HG03460 (cell line): ENCODE measurements at regions not wholly inside any gene's neighbourhood (a gene's known extent, or its start where the extent isn't known, plus 50 kb on each side); places are given as distances from the start of the nearest gene placed in this dataset.

Source experiments
- ATAC-seq: cut with Tn5 transposase; IDR thresholded peaks from one replicate; pipeline ENCODE4 v1.9.1; 2021; ENCODE audit not compliant: unreplicated experiment

DNA sequence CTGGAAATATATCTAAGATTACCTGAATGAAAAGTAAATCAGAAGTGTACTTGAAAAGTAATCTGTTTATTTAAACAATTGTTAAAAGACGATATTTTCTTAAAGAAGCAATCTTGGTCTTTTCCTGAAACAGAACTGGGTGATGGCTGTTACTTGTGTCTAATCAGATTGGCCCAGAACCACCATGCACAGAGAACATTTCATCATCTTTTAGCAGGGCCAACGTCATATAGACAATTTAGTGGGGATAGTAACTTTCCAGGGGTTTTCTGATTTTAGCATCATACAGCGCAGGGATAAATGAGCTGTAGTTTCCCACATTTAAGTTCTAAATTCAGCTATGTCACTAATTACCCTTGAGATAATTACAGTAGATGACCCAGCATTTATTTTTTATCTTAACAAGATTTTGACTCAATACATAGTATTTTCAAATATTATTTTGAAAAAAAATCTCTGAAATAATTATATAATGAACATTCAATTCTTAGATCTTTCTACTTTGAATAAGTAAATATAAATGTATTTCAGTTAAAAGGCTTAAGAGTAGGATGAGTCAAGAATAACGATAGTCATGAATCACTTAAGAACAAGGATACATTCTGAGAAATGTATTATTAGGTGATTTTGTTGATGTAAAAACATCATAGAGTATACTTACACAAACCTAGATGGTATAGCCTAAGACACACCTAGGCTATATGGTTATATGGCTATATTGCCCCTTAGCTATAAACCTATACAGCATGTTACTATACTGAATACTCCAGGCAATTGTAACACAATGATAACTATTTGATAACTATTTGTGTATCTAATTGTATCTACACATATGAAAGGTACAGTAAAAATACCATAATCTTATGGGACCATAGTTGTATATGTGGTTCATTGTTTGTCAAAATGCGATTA lies 103.8 kb upstream of the MME start:
- no peak for ATAC-seq

DNA sequence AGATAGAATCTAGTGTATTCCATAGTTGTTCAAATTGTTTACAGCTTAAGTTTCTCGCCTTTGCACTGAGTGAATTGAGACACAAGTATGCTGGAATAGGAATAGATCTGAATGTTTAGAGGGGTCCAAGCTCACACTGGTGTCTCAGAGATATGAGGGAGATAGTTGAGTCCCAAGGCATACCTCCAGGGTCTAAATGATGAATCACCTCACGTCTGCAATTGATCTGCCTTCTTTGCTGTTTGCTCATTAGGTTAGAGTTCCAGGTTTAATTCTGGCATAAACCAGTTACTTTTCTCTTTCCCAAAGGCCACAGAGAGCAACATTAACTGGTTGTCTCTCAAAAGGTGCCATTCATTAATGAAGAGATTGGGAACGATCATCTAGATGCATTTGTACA lies 106.3 kb upstream of the MME start:
- ATAC-seq = no peak

DNA sequence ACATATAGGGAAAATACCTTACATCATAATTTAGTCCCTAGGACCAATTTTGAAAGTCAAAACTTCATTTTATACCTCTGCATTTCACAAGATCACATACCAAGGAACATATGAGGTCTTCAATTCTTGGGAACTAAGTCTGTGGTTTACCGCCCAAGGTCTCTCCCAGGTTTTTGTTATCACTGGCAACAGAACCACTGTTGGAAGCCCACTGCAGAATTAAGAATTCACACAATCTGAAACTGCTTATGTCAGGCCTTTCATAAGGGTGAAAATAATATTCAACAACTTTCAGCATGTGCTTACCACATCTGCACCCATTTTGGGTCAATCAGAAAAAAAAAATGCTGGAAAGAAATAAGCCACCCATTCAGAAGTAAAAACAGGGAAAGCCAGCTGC lies 107.2 kb upstream of the MME start:
- no peak for ATAC-seq

DNA sequence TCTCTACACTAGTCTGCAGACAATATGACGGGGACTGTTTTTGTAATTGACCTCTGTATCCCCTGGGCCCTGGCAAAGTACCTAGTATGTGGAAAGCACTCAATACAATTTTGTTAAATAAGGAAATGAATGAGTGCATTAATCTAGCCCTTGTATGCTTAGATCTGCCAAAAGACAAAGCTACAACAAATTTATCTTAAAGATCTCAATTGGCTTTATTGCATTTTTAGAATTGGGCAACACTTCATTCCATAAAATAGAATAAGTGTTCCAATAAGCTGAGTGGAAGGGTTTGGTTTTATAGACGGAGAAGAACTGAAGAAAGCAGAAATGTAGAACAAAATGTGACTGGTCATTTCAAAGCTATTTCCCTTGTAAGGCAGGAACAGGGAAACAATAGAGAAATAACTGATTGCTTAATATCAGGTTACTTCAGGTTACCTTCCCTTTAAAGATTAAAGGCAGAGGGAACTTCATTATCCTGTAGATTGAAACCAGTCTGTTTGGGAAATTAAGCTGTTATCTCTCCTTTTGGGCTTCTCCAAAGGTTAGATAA lies 108.3 kb upstream of the MME start:
- ATAC-seq = no peak

DNA sequence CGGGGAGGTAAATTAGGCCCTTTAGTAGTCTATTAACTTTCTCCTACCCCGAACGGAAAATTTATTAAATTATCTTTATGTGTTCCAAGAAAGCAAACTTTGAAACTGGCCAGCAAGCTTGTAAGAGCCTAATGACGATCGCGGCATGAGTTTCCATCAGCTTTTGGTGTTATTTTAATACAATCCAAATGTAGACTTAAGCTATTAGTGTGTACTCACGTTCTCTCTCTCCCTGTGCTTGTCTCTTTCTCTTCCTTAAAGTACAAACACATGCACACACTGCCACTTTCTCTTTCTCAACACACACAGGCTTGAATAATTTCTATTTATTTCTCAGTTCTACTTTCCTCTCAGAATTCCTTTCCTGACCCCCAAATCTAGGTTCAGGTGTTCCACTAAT lies 108.8 kb upstream of the MME start:
- no peak for ATAC-seq

DNA sequence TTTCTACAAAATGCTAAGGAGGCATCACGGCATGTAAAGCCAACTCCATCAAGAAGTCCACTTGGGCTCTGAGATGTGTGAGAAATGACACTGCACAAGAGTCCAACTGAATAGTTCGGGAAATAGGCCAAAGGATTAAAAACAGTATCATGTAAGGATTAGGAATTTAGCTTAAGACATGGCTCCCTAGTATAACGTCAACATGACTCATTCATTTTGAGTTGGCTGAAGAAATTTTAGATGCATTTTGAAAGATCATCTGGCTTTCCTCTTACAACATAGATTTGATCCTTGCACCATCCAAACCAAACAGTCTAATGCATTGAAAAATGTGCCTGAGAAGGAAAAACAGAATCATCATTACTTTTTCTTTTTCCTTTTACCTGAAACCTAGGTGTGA lies 109.3 kb upstream of the MME start:
- ATAC-seq = no peak

DNA sequence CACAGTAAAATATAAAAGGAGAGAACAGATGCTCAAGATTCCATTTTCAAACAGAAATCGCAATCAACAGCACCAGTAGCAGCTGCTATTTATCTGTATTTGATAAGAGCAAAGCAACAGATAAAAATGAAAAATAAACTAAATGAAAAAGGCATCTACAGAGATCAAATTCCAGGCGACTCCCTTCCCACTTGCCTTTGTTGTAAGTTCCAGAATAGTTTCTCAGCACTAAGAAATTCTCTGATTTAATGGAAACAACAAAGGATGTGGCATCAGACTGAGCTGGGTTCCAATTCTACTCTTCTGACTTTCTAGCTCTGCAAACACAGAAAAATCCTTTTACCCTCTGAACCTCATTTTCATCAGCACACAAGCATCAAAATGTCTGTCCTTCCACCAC lies 110.8 kb upstream of the MME start:
- no peak for ATAC-seq

DNA sequence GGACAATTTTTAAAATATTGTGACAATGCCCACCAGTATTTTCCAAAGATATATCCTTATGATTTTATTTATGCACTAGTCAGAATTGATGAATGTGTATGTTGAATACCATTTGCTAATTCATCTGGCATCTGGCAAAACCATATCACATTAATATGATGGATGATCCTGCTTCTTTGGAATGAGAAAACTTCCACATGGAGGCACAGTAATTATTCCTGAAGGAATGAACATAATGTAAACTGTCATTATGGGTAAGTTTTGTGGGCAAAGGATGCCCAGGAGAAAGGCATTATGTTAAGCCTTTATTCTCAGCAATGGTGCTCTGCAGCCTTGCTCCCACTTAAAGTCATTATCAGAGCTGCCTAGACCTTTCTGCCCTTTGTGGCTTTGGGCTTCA lies 113.0 kb upstream of the MME start:
- ATAC-seq = no peak

DNA sequence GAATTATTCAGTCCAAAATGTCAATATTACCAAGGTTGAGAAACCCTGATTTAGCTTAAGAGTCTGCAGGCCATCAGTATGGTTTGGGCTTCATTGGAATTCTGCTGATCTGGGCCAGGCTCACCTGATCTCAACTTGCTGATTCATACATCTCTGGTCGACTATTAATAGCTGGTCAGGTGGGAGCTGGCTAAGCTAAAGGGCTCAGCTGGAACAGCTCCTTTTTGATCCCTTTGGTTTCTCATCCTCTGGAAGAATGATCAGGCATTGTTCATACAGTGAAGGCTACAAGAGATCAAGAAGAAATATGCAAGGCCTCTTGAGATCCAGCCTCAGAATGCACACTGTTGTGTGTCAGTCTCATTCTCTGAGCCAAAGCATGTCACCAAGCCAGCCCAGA lies 123.3 kb upstream of the MME start:
- ATAC-seq = no peak

DNA sequence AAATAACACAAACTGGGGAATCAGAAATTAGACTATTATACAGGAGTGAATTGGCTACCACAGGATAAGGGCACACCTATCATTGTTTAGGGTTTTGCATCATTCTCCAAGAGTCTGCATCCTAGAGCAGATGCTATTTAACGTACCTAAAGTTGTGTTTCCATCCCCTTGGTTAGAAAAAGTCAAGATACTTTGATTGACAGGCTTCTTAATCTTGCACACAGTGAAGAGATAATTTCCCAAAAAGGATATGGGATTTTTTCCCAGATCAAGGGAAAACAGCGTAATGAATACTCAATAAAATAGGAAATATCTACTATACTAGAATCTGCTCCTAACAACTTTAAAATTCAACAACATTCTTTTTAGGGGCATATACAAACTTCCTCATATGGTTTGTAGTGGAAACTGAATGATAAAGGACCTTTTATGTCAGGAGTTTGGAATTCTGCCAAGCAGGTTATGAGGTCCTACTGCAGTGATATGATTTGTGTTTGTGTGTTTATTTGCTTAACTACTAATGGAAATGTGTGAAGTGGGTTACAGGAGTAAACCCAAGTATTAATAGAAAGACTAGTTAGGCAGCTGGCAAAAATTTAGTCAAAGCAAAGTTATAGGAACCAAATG lies 124.1 kb upstream of the MME start:
- no peak for ATAC-seq

DNA sequence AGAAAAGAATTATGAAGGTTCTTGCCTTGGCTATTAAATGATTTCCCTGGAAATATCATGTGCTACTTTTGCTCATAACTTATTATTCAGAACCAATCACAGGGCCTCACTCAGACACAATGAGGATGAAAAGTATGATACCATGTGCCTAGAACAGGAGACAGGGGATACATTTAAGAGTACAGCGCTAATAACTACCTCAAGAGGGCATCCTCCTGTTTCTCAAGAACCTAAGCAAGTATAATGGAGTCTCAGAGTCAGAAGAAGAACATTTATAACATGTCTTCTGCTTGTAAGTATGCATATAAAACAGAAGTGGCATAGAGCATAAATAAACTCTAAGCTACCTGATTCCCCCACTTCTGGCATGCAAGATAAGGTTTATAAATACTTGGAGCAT lies 125.4 kb upstream of the MME start:
- no peak for ATAC-seq

DNA sequence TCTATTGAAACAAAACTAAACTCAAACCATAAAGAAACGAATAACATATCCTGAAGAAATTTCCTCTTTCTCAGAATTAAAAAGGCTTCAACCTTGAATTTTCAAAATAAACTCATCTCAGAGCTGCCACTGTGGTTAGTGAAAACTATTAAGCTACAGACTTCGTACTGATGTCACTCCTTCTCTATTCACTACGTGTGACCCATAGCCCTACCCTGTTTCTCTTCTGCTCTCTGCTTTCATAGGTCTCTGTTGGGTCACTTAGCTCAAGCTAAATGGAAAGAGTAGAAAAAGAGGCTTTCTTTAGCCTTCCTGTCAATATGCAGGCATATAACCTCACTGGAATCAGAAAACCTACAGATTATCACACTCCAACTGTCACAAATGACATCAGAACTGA lies 126.6 kb upstream of the MME start:
- no peak for ATAC-seq

DNA sequence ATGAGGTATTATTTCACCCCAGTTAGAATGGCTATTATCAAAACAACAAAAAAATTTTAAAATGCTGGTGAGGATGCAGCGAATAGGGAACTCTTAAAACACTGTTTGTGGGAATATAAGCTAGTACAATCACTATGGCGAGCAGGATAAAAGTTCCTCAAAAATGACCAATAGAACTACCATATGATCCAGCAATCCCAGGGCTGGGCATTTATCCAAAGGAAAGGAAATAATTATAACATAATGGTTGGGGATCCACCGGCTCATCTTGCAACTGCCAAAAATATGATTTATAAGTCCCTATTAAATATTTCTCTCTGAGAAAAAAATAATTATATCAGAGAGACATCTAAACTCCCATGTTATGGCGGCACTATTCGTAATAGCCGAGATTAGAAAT lies 127.6 kb upstream of the MME start:
- no peak for ATAC-seq

DNA sequence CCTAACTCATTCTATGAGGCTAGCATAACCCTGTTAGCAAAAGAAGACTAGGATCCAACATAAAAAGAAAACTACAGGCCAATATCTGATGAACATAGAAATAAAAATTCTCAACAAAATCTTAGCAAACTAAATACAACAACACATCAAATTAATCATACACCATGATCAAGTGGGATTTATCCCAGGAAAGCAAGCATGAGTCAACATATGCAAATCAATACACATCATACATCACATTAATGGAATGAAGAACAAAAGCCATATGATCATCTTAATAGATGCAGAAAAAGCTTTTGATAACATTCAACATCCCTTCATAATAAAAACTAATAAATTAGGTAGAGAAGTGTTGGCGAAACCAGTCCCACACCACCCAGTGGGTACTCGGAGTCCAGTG lies 136.1 kb upstream of the MME start:
- no peak for ATAC-seq

DNA sequence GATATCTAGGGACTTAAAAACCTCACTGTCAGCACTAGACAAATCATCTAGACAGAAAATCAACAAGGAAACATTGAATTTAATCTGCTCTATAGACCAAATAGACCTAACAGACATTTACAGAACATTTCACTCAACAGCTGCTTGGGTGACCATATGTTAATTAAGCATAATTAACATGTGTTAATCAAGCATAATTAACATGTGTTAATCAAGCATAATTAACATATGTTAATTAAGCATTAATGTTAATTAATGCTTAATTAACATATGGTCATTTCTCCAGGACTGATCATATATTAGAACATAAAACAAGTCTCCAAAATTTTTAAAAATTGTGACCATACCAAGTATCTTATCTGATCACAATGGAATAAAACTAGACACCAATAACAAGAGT lies 137.3 kb upstream of the MME start:
- no peak for ATAC-seq

DNA sequence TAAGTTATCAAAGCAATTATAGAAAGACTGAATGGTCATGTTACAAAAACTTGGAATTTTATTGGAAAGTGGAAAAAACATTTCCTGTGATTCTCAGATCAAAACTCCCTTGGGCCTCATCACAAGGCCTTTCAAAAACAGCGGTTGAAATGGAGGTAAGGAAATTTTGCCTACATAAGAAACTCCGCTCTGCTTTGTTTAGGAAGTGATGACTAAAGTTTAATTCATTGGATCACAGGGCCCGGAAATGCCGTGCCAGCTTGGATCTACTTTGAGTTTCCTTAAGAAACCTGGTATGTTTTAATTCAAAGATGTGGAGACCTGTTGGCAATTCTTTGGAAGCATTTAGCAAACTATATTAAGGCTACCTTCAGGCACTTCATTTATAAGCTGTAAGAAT lies 143.9 kb upstream of the MME start:
- ATAC-seq = no peak

DNA sequence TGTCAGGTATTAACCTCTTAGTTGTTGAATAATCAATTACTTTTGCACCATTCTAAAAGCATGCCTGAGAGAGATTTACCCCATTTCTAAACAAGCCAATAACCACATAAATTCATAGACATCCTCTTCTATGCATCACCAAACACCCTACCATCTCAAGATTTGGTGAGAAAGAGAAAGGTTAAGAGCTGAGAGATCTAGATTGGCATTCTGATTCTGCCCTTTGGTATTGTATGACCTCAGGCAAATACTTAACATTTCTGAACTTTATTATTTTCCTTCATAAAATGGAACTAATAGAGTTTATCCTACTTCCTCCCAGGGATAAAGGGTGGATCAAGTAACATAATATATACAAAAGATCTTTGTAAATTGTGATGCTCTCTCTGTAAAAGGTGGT lies 146.5 kb upstream of the MME start:
- no peak for ATAC-seq

DNA sequence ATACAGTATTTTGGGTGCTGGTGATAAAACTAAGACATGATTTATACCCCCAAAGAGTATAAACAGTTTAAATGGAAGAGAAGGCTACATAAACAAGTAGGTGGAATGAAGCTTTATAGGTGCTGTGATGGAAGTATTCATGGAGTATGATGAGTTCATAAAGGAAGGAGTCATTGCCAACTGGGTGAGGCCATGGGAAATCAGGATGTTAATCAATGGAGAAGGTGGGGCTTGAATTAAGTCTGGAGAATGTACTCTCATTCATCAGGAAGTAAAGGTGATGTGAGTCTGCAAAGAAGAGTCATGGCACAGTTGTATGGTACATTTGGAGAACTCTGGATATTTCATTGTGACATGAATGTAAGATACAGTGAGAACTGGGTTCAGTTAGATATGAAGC lies 147.5 kb upstream of the MME start:
- ATAC-seq = no peak

DNA sequence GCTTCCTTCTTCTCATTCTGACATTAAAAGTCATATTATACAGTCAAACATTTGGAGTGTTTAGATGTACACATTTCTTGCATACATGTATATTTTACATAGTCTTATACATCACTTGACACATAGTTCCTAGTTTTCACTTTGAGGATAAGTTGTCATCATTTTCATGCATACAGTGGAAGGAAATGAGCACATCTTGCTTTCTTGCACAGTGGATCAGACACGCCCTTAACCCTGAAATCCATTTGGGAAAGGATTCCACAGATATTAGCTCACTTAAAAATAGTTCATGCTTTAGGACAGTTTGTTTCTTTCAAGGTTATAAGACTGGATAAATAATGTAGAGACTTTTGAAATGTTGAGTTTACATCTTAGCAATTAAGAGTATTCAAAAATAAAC lies 148.6 kb upstream of the MME start:
- ATAC-seq = no peak

DNA sequence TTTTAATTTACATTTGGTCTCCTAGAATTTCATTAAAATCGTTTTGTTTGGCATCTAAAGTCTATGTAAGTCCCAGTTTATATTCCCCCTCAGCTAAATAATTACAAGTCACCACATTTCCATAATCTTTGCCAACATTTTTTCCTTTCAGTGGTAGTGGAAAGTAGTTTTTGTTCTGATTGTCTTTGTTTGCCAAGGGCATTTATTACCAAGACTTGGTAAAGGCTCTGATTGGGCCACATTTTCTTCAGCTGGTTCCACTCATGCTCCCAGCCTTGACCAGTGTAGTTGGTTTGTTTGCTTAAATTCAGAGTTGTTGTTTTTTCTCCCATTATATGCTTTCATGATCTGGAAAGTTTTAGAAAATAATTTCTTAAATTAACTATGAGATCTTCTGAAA lies 153.4 kb upstream of the MME start:
- no peak for ATAC-seq

DNA sequence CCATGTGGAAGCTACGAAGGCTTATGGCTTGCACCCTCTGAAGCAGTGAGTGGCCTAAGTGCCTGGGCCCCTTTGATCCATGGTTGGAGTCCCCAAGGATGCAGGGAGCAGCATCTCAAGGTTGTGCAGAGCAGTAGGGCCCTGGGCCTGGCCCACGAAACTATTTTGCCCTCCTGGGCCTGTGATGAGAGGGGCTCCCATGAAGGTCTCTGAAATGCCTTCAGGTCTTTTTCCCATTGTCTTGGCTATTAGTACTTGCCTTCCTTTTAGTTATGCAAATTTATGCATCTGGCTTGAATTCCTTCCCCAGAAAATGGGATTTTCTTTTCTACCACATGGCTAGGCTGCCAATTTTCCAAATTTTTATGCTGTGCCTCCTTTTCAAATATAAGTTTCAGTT lies 158.8 kb upstream of the MME start:
- ATAC-seq = no peak

DNA sequence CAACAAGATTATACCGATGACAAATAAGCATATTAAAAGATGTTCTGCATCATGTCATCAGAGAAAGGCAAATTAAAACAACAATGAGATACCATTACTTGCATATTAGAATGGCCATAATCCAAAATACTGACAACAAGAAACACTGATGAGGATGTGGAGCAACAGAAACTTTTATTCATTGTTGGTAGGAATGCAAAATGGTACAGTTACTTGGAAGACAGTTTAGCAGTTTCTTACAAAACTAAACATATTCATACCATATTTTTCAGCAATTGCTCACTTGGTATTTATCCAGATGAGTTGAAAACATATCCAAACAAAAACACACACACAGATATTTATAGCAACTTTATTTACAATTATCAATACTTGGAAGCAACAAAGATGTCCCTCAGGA lies 160.9 kb upstream of the MME start:
- ATAC-seq = no peak

DNA sequence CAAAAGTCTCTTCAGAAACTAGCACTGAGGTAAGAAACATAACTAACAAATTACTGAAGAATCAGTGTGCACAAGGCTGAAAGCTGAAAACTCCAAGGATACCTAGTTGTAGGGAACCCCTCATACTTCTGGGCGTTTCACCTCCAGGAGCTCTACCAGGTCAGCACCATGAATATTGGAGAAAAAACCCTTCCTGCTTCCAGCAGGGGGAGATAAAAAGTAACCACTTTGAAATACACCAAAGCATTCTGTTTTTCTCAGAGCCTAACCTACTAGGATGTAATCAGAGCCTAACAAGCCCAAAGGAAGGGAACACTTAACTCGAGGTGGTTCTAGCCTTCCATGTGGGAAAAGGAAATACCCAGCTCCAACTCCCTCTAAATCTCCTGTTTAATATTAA lies 175.8 kb upstream of the MME start:
- no peak for ATAC-seq
